ENCODE measurements at regions not wholly inside any gene's neighbourhood (a gene's known extent, or its start where the extent isn't known, plus 50 kb on each side); places are given as distances from the start of the nearest gene placed in this dataset.

DNA sequence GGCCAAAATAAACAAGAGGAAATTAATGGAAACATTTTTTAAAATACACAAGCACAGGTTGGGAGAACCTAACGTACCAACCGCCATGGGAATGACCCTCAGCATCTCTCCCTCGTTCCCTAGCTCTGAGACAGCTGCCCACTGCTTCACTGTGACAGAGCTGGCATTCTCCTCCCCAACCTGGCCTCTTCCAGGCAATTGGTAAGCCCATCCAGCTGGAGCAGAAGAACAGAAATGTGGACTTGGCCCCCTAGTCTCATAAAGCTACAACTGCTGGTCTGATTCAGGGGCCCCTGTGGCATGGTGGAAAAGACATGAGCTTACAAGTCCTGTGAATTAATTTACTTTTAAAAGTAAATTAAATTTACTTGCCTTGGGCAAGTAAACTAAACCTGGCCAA, 245.1 kb downstream of the PTTG2 start:
- no peaks in the 10 kb centered on the region for H3K36me3 ChIP-seq (ENCODE audit: control insufficient read depth in 1 of 2, insufficient read depth in 2 of 2, low read length in 2 of 2)
- no peaks in the 10 kb centered on the region for H3K27me3 ChIP-seq (ENCODE audit: control insufficient read depth in 1 of 2, insufficient read depth in 2 of 2, low read length in 2 of 2)
- peaks cover 6 to 33% of the 10 kb centered on the region in 2 donors for H3K4me1 ChIP-seq (ENCODE audit: control insufficient read depth in 1 of 2, insufficient read depth in 2 of 2, low read length in 2 of 2)
- H3K9ac ChIP-seq (ENCODE audit: low read depth in 1 of 2, low read length in 2 of 2) = no peak overlapping the region
- H3K4me3 ChIP-seq (ENCODE audit: low read depth in 1 of 2, low read length in 2 of 2) = no peak overlapping the region
- H3K27ac ChIP-seq (ENCODE audit: low read depth, low read length) = no peak overlapping the region
- H3K9me3 ChIP-seq (ENCODE audit: control insufficient read depth in 1 of 2, low read length in 2 of 2) = no peaks in the 10 kb centered on the region

- H3K4me1 ChIP-seq (ENCODE audit: control insufficient read depth in 1 of 2, insufficient read depth in 2 of 2, low read length in 2 of 2) = peaks cover 11 to 35% of the 10 kb centered on the region in 2 donors
- no peaks in the 10 kb centered on the region for H3K36me3 ChIP-seq (ENCODE audit: control insufficient read depth in 1 of 2, insufficient read depth in 2 of 2, low read length in 2 of 2)
- no peak overlapping the region for H3K9ac ChIP-seq (ENCODE audit: low read depth in 1 of 2, low read length in 2 of 2)
- no peak overlapping the region for H3K27ac ChIP-seq (ENCODE audit: low read depth, low read length)
- no peaks in the 10 kb centered on the region for H3K9me3 ChIP-seq (ENCODE audit: control insufficient read depth in 1 of 2, low read length in 2 of 2)
- H3K27me3 ChIP-seq (ENCODE audit: control insufficient read depth in 1 of 2, insufficient read depth in 2 of 2, low read length in 2 of 2) = no peaks in the 10 kb centered on the region
- no peak overlapping the region for H3K4me3 ChIP-seq (ENCODE audit: low read depth in 1 of 2, low read length in 2 of 2)
These were observed 246.9 kb downstream of the PTTG2 start for GRCh38 chr4:38207110-38207457.

GRCh38 chr4:38209654-38210053, 249.5 kb downstream of the PTTG2 start:
- no peaks in the 10 kb centered on the region for H3K9me3 ChIP-seq (ENCODE audit: control insufficient read depth in 1 of 2, low read length in 2 of 2)
- no peak overlapping the region for H3K27ac ChIP-seq (ENCODE audit: low read depth, low read length)
- peaks cover 11 to 22% of the 10 kb centered on the region in 2 donors for H3K4me1 ChIP-seq (ENCODE audit: control insufficient read depth in 1 of 2, insufficient read depth in 2 of 2, low read length in 2 of 2)
- no peak overlapping the region for H3K4me3 ChIP-seq (ENCODE audit: low read depth in 1 of 2, low read length in 2 of 2)
- no peaks in the 10 kb centered on the region for H3K36me3 ChIP-seq (ENCODE audit: control insufficient read depth in 1 of 2, insufficient read depth in 2 of 2, low read length in 2 of 2)
- no peaks in the 10 kb centered on the region for H3K27me3 ChIP-seq (ENCODE audit: control insufficient read depth in 1 of 2, insufficient read depth in 2 of 2, low read length in 2 of 2)
- no peak overlapping the region for H3K9ac ChIP-seq (ENCODE audit: low read depth in 1 of 2, low read length in 2 of 2)

GRCh38 chr4:38210396-38211114, 250.4 kb downstream of the PTTG2 start:
- H3K4me1 ChIP-seq (ENCODE audit: control insufficient read depth in 1 of 2, insufficient read depth in 2 of 2, low read length in 2 of 2) = peaks cover 11 to 22% of the 10 kb centered on the region in 2 donors
- H3K36me3 ChIP-seq (ENCODE audit: control insufficient read depth in 1 of 2, insufficient read depth in 2 of 2, low read length in 2 of 2) = no peaks in the 10 kb centered on the region
- peaks cover 0 to 4% of the 10 kb centered on the region in 2 donors for H3K9me3 ChIP-seq (ENCODE audit: control insufficient read depth in 1 of 2, low read length in 2 of 2)
- no peak overlapping the region for H3K9ac ChIP-seq (ENCODE audit: low read depth in 1 of 2, low read length in 2 of 2)
- no peaks in the 10 kb centered on the region for H3K27me3 ChIP-seq (ENCODE audit: control insufficient read depth in 1 of 2, insufficient read depth in 2 of 2, low read length in 2 of 2)
- no peak overlapping the region for H3K4me3 ChIP-seq (ENCODE audit: low read depth in 1 of 2, low read length in 2 of 2)
- H3K27ac ChIP-seq (ENCODE audit: low read depth, low read length) = no peak overlapping the region

GRCh38 chr4:38211885-38212284, 251.7 kb downstream of the PTTG2 start:
- Histone ChIP-seq H3K36me3 (ENCODE audit: control insufficient read depth in 1 of 2, insufficient read depth in 2 of 2, low read length in 2 of 2) (no peaks in the 10 kb centered on the region), H3K9me3 (ENCODE audit: control insufficient read depth in 1 of 2, low read length in 2 of 2) (peaks cover 0 to 4% of the 10 kb centered on the region in 2 donors), H3K27me3 (ENCODE audit: control insufficient read depth in 1 of 2, insufficient read depth in 2 of 2, low read length in 2 of 2) (no peaks in the 10 kb centered on the region), H3K27ac (ENCODE audit: low read depth, low read length) (no peak overlapping the region), H3K4me3 (ENCODE audit: low read depth in 1 of 2, low read length in 2 of 2) (no peak overlapping the region), H3K9ac (ENCODE audit: low read depth in 1 of 2, low read length in 2 of 2) (no peak overlapping the region), H3K4me1 (ENCODE audit: control insufficient read depth in 1 of 2, insufficient read depth in 2 of 2, low read length in 2 of 2) (peaks cover 11 to 13% of the 10 kb centered on the region in 2 donors)

- H3K27me3 ChIP-seq (ENCODE audit: control insufficient read depth in 1 of 2, insufficient read depth in 2 of 2, low read length in 2 of 2) = no peaks in the 10 kb centered on the region
- peaks cover 0 to 4% of the 10 kb centered on the region in 2 donors for H3K9me3 ChIP-seq (ENCODE audit: control insufficient read depth in 1 of 2, low read length in 2 of 2)
- no peaks in the 10 kb centered on the region for H3K36me3 ChIP-seq (ENCODE audit: control insufficient read depth in 1 of 2, insufficient read depth in 2 of 2, low read length in 2 of 2)
- no peak overlapping the region for H3K4me3 ChIP-seq (ENCODE audit: low read depth in 1 of 2, low read length in 2 of 2)
- H3K9ac ChIP-seq (ENCODE audit: low read depth in 1 of 2, low read length in 2 of 2) = no peak overlapping the region
- H3K27ac ChIP-seq (ENCODE audit: low read depth, low read length) = no peak overlapping the region
- peaks cover 11 to 13% of the 10 kb centered on the region in 2 donors for H3K4me1 ChIP-seq (ENCODE audit: control insufficient read depth in 1 of 2, insufficient read depth in 2 of 2, low read length in 2 of 2)
These were observed 253.0 kb downstream of the PTTG2 start for GRCh38 chr4:38213083-38213805.

- H3K9me3 ChIP-seq (ENCODE audit: control insufficient read depth in 1 of 2, low read length in 2 of 2) = no peaks in the 10 kb centered on the region
- H3K4me1 ChIP-seq (ENCODE audit: control insufficient read depth in 1 of 2, insufficient read depth in 2 of 2, low read length in 2 of 2) = peaks cover 29 to 41% of the 10 kb centered on the region in 2 donors
- H3K27me3 ChIP-seq (ENCODE audit: control insufficient read depth in 1 of 2, insufficient read depth in 2 of 2, low read length in 2 of 2) = no peaks in the 10 kb centered on the region
- H3K9ac ChIP-seq (ENCODE audit: low read depth in 1 of 2, low read length in 2 of 2) = no peak overlapping the region
- H3K27ac ChIP-seq (ENCODE audit: low read depth, low read length) = peak overlapping the region; percentile 84
- no peak overlapping the region for H3K4me3 ChIP-seq (ENCODE audit: low read depth in 1 of 2, low read length in 2 of 2)
- H3K36me3 ChIP-seq (ENCODE audit: control insufficient read depth in 1 of 2, insufficient read depth in 2 of 2, low read length in 2 of 2) = no peaks in the 10 kb centered on the region
These were observed 262.7 kb downstream of the PTTG2 start for GRCh38 chr4:38222892-38223291.

DNA sequence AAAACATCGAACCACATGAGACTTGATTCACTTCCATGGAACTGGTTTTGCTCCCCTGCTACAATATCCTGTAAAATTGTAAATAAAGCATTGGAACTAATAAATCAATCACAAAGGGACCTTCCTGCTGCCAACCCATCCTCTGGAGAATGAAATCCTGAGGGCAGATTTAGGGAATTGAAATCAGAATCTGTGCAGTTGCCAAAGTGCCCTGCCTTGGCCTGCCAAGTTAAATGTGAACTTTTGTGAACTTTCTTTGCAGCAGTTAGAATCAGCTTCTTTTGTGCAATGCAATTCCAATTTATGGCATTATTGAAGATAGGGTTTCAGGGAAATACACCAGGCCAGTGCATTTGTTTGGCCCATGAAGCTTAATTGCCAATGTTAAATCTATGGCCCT, 263.1 kb downstream of the PTTG2 start:
- H3K36me3 ChIP-seq (ENCODE audit: control insufficient read depth in 1 of 2, insufficient read depth in 2 of 2, low read length in 2 of 2) = no peaks in the 10 kb centered on the region
- H3K4me3 ChIP-seq (ENCODE audit: low read depth in 1 of 2, low read length in 2 of 2) = peak overlapping the region in 1 of 2 donors; percentile 44
- H3K9me3 ChIP-seq (ENCODE audit: control insufficient read depth in 1 of 2, low read length in 2 of 2) = no peaks in the 10 kb centered on the region
- peak overlapping the region; percentile 84 for H3K27ac ChIP-seq (ENCODE audit: low read depth, low read length)
- H3K4me1 ChIP-seq (ENCODE audit: control insufficient read depth in 1 of 2, insufficient read depth in 2 of 2, low read length in 2 of 2) = peaks cover 29 to 41% of the 10 kb centered on the region in 2 donors
- H3K27me3 ChIP-seq (ENCODE audit: control insufficient read depth in 1 of 2, insufficient read depth in 2 of 2, low read length in 2 of 2) = no peaks in the 10 kb centered on the region
- no peak overlapping the region for H3K9ac ChIP-seq (ENCODE audit: low read depth in 1 of 2, low read length in 2 of 2)

GRCh38 chr4:38223782-38224236, 263.6 kb downstream of the PTTG2 start:
- Histone ChIP-seq H3K27ac (ENCODE audit: low read depth, low read length) (peak overlapping the region; percentile 84), H3K9ac (ENCODE audit: low read depth in 1 of 2, low read length in 2 of 2) (peak overlapping the region; percentile 17 to 46), H3K9me3 (ENCODE audit: control insufficient read depth in 1 of 2, low read length in 2 of 2) (no peaks in the 10 kb centered on the region), H3K4me3 (ENCODE audit: low read depth in 1 of 2, low read length in 2 of 2) (peak overlapping the region in 1 of 2 donors; percentile 44), H3K4me1 (ENCODE audit: control insufficient read depth in 1 of 2, insufficient read depth in 2 of 2, low read length in 2 of 2) (peaks cover 29 to 44% of the 10 kb centered on the region in 2 donors), H3K27me3 (ENCODE audit: control insufficient read depth in 1 of 2, insufficient read depth in 2 of 2, low read length in 2 of 2) (no peaks in the 10 kb centered on the region), H3K36me3 (ENCODE audit: control insufficient read depth in 1 of 2, insufficient read depth in 2 of 2, low read length in 2 of 2) (no peaks in the 10 kb centered on the region)

DNA sequence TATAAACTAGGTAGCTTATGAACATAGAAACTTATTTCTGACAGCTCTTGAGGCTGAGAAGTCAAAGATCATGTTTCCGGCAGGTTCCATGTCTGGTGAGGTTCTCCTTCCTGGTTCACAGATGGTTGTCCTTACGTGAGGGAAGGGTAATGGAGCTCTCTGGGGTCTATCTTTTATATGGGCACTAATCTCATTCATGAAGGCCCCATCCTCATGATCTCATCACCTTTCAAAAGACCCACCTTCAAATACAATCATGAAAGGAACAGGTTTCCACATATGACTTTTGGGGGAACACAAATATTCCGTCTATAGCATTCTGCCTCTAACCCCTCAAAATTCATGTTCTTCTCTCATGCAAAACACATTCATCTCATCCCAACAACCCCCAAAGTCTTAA, 264.7 kb downstream of the PTTG2 start:
- no peaks in the 10 kb centered on the region for H3K9me3 ChIP-seq (ENCODE audit: control insufficient read depth in 1 of 2, low read length in 2 of 2)
- H3K27me3 ChIP-seq (ENCODE audit: control insufficient read depth in 1 of 2, insufficient read depth in 2 of 2, low read length in 2 of 2) = no peaks in the 10 kb centered on the region
- H3K36me3 ChIP-seq (ENCODE audit: control insufficient read depth in 1 of 2, insufficient read depth in 2 of 2, low read length in 2 of 2) = no peaks in the 10 kb centered on the region
- peak overlapping the region; percentile 84 for H3K27ac ChIP-seq (ENCODE audit: low read depth, low read length)
- no peak overlapping the region for H3K4me3 ChIP-seq (ENCODE audit: low read depth in 1 of 2, low read length in 2 of 2)
- peaks cover 36 to 54% of the 10 kb centered on the region in 2 donors for H3K4me1 ChIP-seq (ENCODE audit: control insufficient read depth in 1 of 2, insufficient read depth in 2 of 2, low read length in 2 of 2)
- H3K9ac ChIP-seq (ENCODE audit: low read depth in 1 of 2, low read length in 2 of 2) = no peak overlapping the region
